ENCODE measurements at regions not wholly inside any gene's neighbourhood (a gene's known extent, or its start where the extent isn't known, plus 50 kb on each side); places are given as distances from the start of the nearest gene placed in this dataset.
A peak's percentile ranks its signal among the peaks of the same experiment; 100 is the strongest.

GRCh38 chr6:82068721-82069120, 178.8 kb downstream of the IBTK start:
- DNase-seq = peak; percentile 80

- DNase-seq = no peak
These were observed 180.5 kb downstream of the IBTK start for GRCh38 chr6:82066991-82067411.

- DNase-seq = no peak
These were observed 181.3 kb downstream of the IBTK start for GRCh38 chr6:82066196-82066595.

GRCh38 chr6:82063574-82063973, 184.0 kb downstream of the IBTK start:
- no peak for DNase-seq

- DNase-seq = no peak
These were observed 185.3 kb downstream of the IBTK start for GRCh38 chr6:82062219-82062618.

- DNase-seq = peak; percentile 78
These were observed 189.5 kb downstream of the IBTK start for GRCh38 chr6:82057846-82058554.

GRCh38 chr6:82056567-82056966, 191.0 kb downstream of the IBTK start:
- no peak for DNase-seq

GRCh38 chr6:82045965-82046756, 201.4 kb downstream of the IBTK start:
- no peak for DNase-seq

- peak; percentile 32 for DNase-seq
These were observed 206.9 kb downstream of the IBTK start for GRCh38 chr6:82040405-82041221.

GRCh38 chr6:82038631-82039030, 208.9 kb downstream of the IBTK start:
- DNase-seq = no peak

GRCh38 chr6:82035526-82035925, 212.0 kb downstream of the IBTK start:
- DNase-seq = no peak

- DNase-seq = no peak
These were observed 213.8 kb downstream of the IBTK start for GRCh38 chr6:82033631-82034211.

GRCh38 chr6:82032444-82032843, 215.1 kb downstream of the IBTK start:
- DNase-seq = no peak

- DNase-seq = no peak
These were observed 216.6 kb downstream of the IBTK start for GRCh38 chr6:82030761-82031503.

- peak; percentile 13 for DNase-seq
These were observed 217.2 kb downstream of the IBTK start for GRCh38 chr6:82030301-82030700.

GRCh38 chr6:82025271-82025670, 222.3 kb downstream of the IBTK start:
- DNase-seq = no peak

GRCh38 chr6:82022614-82023129, 224.9 kb downstream of the IBTK start:
- DNase-seq = no peak

GRCh38 chr6:82017773-82018172, 229.8 kb downstream of the IBTK start:
- no peak for DNase-seq

- DNase-seq = peak; percentile 4
These were observed 230.3 kb downstream of the IBTK start for GRCh38 chr6:82017288-82017687.

- DNase-seq = no peak
These were observed 232.0 kb downstream of the IBTK start for GRCh38 chr6:82015526-82015925.

- DNase-seq = no peak
These were observed 232.5 kb downstream of the IBTK start for GRCh38 chr6:82015043-82015442.

Measured in NCI-H1694 treated with DMSO at 0.1 percent for 48 hours (cell line).